Uterus (tissue), 3 donors: ENCODE measurements at regions not wholly inside any gene's neighbourhood (a gene's known extent, or its start where the extent isn't known, plus 50 kb on each side); places are given as distances from the start of the nearest gene placed in this dataset.

Experiments
- DNase-seq, 2 donors: peaks; one replicate each; pipeline ENCODE4 v3.0.0-alpha.2; 2019 to 2020
- H3K27ac ChIP-seq, 2 donors: fragments of 200-600 bp; sonication (generic); 1 replicate in 1 of 2; 2 replicates in 1 of 2; pipeline ENCODE4 v1.5.1; 2016 to 2018
- H3K27me3 ChIP-seq, 2 donors: fragments of 200-600 bp; sonication (generic); one replicate each; pipeline ENCODE4 v1.5.1; 2018 to 2019; ENCODE audit warnings: control low read depth in 1 of 2
- H3K36me3 ChIP-seq, 2 donors: fragments of 200-600 bp; sonication (generic); one replicate each; pipeline ENCODE4 v1.5.1; 2019; ENCODE audit warnings: control low read depth in 1 of 2
- H3K4me1 ChIP-seq, 2 donors: fragments of 200-600 bp; sonication (generic); one replicate each; pipeline ENCODE4 v1.5.1; 2018 to 2019; ENCODE audit warnings: control low read depth in 1 of 2
- H3K4me3 ChIP-seq, 2 donors: fragments of 200-600 bp; sonication (generic); 1 replicate in 1 of 2; 2 replicates in 1 of 2; pipeline ENCODE4 v1.5.1; 2018 to 2019; ENCODE audit warnings: mild to moderate bottlenecking in 1 of 2
- H3K9me3 ChIP-seq, 2 donors: fragments of 200-600 bp; sonication (generic); one replicate each; pipeline ENCODE4 v1.5.1; 2019; ENCODE audit warnings: control low read depth in 1 of 2
- CTCF ChIP-seq, 4 experiments: fragments of 200-600 bp in 2 of 4; fragments of 450-650 bp in 2 of 4; sonication (generic) in 2 of 4; IDR thresholded peaks; one replicate each; pipeline ENCODE4 v1.5.1; 2016 to 2019; ENCODE audit warnings: antibody characterized with exemption in 4 of 4, mild to moderate bottlenecking in 2 of 4, moderate library complexity in 1 of 4
- POLR2A ChIP-seq, 2 donors: fragments of 450-650 bp; IDR thresholded peaks; one replicate each; pipeline ENCODE4 v1.6.1; 2016; ENCODE audit warnings: antibody characterized with exemption in 2 of 2, mild to moderate bottlenecking in 1 of 2, moderate library complexity in 1 of 2
- intact Hi-C: fragments of 100-400 bp; cut with DNase I; formaldehyde crosslinking; loops from one replicate; pipeline ENCODE4 v1.15.1; 2023; ENCODE audit warnings: low total_unique reads
- donor health status: DM: yes; HTN: yes; CAD: no.

GRCh38 chr10:58951087-58951486, 225.4 kb upstream of the PHYHIPL start:
- intact Hi-C loops, result no loop called here

DNA sequence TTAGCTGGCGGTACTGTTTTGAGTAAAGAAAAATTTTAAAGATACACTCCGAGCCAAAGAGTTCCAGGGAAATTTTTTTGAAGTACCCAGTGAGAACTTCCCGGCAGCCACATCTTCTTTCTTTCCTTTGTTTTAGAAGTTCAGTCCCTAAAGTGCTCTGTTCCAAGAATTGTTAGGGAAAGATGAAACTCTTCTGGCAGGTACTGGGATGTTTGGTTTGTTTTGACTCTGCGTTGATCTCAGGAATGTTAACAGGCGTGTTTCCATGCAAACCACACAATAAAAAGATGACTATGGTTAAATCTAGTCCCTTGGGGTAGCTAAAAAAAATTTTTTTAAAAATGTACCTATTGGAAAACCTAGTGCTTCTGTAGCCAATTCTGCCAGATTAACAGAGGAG, 224.7 kb upstream of the PHYHIPL start:
- no peak overlapping the region for H3K4me3 ChIP-seq
- no peak for DNase-seq
- H3K4me1 ChIP-seq, result no peaks in the 10 kb centered on the region
- H3K36me3 ChIP-seq, result no peaks in the 10 kb centered on the region
- intact Hi-C loops, result no loop called here
- peak overlapping the region; percentile 44 to 50 for H3K27ac ChIP-seq
- H3K27me3 ChIP-seq, result no peaks in the 10 kb centered on the region
- no peak for TF ChIP-seq POLR2A (IDR thresholded peaks at IDR 0.05)
- TF ChIP-seq CTCF (IDR thresholded peaks at IDR 0.05), result no peak
- no peaks in the 10 kb centered on the region for H3K9me3 ChIP-seq

More at GRCh38 chr10:58951087-58951486, 225.4 kb upstream of the PHYHIPL start:
- peak overlapping the region in 1 of 2 donors; percentile 44 for H3K27ac ChIP-seq
- no peaks in the 10 kb centered on the region for H3K36me3 ChIP-seq
- H3K9me3 ChIP-seq, result no peaks in the 10 kb centered on the region
- TF ChIP-seq POLR2A (IDR thresholded peaks at IDR 0.05) (no peak), CTCF (IDR thresholded peaks at IDR 0.05) (no peak)
- no peak overlapping the region for H3K4me3 ChIP-seq
- H3K4me1 ChIP-seq, result no peaks in the 10 kb centered on the region
- DNase-seq, result no peak
- no peaks in the 10 kb centered on the region for H3K27me3 ChIP-seq

- Histone ChIP-seq H3K27me3 (no peaks in the 10 kb centered on the region), H3K27ac (peak overlapping the region; percentile 44 to 50), H3K36me3 (no peaks in the 10 kb centered on the region), H3K4me3 (no peak overlapping the region), H3K9me3 (no peaks in the 10 kb centered on the region), H3K4me1 (no peaks in the 10 kb centered on the region)
- TF ChIP-seq CTCF (IDR thresholded peaks at IDR 0.05), result no peak
- TF ChIP-seq POLR2A (IDR thresholded peaks at IDR 0.05), result no peak
- intact Hi-C loops, result no loop called here
- DNase-seq, result peak; percentile 27 to 36
Observed at GRCh38 chr10:58952162-58952601, 224.3 kb upstream of the PHYHIPL start.

DNA sequence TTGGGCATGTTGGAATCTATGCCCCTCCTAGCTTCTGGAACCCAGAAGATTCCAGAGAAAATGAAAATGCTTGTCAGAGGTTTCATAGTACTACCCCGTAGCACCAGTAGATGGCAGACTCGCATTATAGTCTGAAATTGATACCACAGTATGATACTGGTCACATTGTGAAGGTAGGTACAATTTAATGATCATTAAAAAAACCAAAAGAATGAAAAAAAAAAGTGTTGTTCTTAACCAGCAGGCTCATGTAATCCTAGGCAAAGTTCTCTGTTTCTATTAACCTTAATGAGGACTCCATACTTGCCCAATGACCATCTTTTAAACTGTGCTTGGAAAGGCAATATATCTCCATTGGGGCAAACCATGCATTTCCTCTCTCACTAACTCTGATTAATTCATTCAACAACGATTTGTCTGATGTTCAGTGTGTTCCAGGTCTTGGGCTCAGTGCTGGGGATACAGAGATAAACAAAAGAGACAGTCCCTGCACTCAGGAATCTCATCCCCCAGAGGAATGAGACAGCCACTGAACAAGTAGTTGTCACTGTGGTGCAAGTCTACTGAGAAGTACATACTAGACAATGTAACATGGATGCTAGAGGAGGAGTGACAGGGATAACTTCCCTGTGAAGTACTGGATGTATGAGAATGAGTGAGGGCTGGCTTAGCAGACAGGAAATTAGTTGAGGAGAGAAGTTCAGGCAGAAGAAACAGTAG, 223.5 kb upstream of the PHYHIPL start:
- intact Hi-C loops, result no loop called here
- no peaks in the 10 kb centered on the region for H3K9me3 ChIP-seq
- H3K27me3 ChIP-seq, result no peaks in the 10 kb centered on the region
- H3K4me3 ChIP-seq, result no peak overlapping the region
- H3K4me1 ChIP-seq, result no peaks in the 10 kb centered on the region
- peak; percentile 35 to 44 for DNase-seq
- no peaks in the 10 kb centered on the region for H3K36me3 ChIP-seq
- peak overlapping the region; percentile 44 to 50 for H3K27ac ChIP-seq
- TF ChIP-seq POLR2A (IDR thresholded peaks at IDR 0.05) (no peak), CTCF (IDR thresholded peaks at IDR 0.05) (peak; percentile 59 to 73 (median 62))

GRCh38 chr10:58954178-58954577, 222.3 kb upstream of the PHYHIPL start:
- TF ChIP-seq POLR2A (IDR thresholded peaks at IDR 0.05) (no peak), CTCF (IDR thresholded peaks at IDR 0.05) (no peak)
- Histone ChIP-seq H3K36me3 (no peaks in the 10 kb centered on the region), H3K4me3 (no peak overlapping the region), H3K27ac (no peak overlapping the region), H3K4me1 (no peaks in the 10 kb centered on the region), H3K9me3 (no peaks in the 10 kb centered on the region), H3K27me3 (no peaks in the 10 kb centered on the region)
- DNase-seq, result no peak
- intact Hi-C loops, result no loop called here
